Upper lobe of left lung (tissue), 4 donors: ENCODE measurements at regions not wholly inside any gene's neighbourhood (a gene's known extent, or its start where the extent isn't known, plus 50 kb on each side); places are given as distances from the start of the nearest gene placed in this dataset.

Source experiments
- CTCF ChIP-seq, 6 experiments: fragments of 450-650 bp in 4 of 6; fragments of 200-600 bp in 2 of 6; sonication (generic) in 2 of 6; IDR thresholded peaks; one replicate each; pipeline ENCODE4 v1.5.1; 2016 to 2019; ENCODE audit warnings: antibody characterized with exemption in 6 of 6
- POLR2AphosphoS5 ChIP-seq, 2 donors: sonication (generic); formaldehyde crosslinking; IDR thresholded peaks; one replicate each; pipeline ENCODE4 v1.5.1; 2017; ENCODE audit warnings: antibody characterized with exemption in 2 of 2

GRCh38 chr6:114523508-114523907, 180.7 kb upstream of the HS3ST5 start:
- TF ChIP-seq CTCF (IDR thresholded peaks at IDR 0.05) = no peak
- no peak for TF ChIP-seq POLR2AphosphoS5 (IDR thresholded peaks at IDR 0.05)
